GM19467 (cell line): ENCODE measurements at regions not wholly inside any gene's neighbourhood (a gene's known extent, or its start where the extent isn't known, plus 50 kb on each side); places are given as distances from the start of the nearest gene placed in this dataset.

Experiments
- ATAC-seq: cut with Tn5 transposase; IDR thresholded peaks from one replicate; pipeline ENCODE4 v1.9.1; 2021; ENCODE audit warnings: mild to moderate bottlenecking, moderate library complexity; ENCODE audit not compliant: unreplicated experiment

DNA sequence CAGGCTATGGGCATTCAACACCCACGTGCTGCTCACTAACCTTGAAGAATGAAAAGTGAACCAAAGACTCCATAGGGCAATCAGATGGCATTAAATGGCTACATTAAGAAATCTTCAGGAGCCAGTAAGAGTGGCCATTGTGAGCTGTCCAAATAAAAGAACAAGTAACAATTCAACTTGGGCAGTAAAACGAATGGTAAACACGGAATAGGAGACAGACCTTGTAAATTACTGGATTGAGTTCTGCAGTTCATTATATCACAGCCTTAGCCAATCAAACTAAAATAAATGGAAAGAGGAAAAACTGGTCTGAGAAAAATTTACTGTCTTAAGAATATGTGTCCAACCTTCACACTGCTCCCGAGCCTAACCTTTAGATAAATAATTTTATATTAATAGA is 306.5 kb upstream of the ZNF521 start:
- no peak for ATAC-seq

DNA sequence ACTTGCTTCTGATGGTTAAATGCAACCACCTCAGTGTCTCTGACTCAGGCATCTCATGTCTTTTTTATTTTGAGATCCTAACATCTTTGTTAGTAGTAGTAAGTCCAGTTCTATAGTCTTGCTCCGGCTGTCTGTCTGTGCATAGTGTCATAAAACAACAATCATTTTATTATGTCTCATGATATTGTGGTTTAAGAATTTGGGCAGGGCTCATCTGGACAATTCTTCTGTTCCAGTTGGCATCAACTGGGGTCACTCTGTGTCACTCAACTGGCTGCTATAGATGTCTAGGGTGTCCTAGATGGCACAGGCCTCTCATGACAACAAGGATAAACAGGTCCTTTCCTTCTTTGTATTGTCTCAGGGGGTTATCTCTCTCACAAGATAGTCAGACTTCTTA is 299.6 kb upstream of the ZNF521 start:
- ATAC-seq = no peak

GRCh38 chr18:25650201-25650941 is 298.4 kb upstream of the ZNF521 start:
- ATAC-seq = no peak

GRCh38 chr18:25648716-25649260 is 296.8 kb upstream of the ZNF521 start:
- ATAC-seq = no peak

GRCh38 chr18:25647404-25647803 is 295.4 kb upstream of the ZNF521 start:
- ATAC-seq = no peak

- ATAC-seq = no peak
Measured at GRCh38 chr18:25646971-25647370, 295.0 kb upstream of the ZNF521 start.

DNA sequence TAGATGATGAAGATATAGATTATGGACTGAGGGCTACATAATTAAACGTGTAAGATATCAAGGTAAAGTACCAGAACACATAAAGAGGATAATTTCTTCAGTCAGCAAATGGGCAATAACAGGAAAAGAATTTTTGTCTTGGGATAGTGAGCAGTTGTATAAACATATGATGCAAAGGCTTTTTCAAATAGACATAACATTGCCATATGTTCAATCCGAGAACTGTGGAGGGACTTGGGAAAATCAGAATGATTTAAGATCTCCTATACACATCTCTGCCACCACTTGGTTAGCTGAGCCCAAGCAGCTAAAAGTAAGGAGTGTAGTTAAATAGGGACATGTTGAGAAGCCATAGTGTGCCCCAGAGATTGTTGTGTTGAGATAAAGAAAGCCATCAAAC is 287.6 kb upstream of the ZNF521 start:
- no peak for ATAC-seq

GRCh38 chr18:25633563-25633962 is 281.6 kb upstream of the ZNF521 start:
- ATAC-seq = no peak

- ATAC-seq = no peak
Measured at GRCh38 chr18:25630682-25631081, 278.7 kb upstream of the ZNF521 start.

DNA sequence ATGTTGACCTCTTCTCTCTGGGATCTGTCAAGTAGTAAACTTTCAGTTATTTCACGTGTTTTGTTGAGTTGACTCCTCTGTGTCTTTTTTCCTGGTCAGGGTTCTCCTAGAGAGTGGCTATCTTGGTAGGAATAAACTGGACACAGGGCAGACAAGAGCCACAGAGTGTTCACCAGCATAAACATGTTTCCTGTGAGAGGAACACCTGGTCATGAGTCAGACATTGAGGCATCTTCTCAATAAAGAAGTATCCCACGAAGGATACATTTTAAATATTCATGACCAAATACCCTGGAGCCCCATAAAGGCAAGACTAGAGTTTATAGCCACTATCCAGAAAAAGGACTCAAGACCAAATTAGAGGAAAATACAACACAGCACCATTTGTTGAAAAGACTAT is 269.7 kb upstream of the ZNF521 start:
- no peak for ATAC-seq

GRCh38 chr18:25621144-25621543 is 269.2 kb upstream of the ZNF521 start:
- ATAC-seq = no peak

- ATAC-seq = no peak
Measured at GRCh38 chr18:25614168-25614567, 262.2 kb upstream of the ZNF521 start.

DNA sequence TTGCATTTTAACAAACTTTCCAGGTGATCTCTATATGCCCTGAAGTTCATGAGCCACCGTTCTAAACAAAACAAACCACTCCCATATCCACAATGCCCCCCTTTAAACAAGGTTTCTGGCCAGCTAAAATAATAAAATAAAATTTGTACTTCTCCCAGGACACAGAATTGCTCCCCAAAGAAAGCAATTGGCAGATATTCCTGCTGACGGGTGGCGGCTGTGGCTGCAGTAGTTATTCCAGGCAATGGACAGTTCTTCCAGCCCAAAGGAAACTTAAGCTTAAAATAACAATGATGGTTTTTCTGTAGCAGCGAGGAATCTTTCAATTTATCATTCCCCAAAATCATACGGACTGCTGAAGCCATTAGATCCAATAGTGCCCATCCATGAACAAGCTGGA is 260.5 kb upstream of the ZNF521 start:
- no peak for ATAC-seq

GRCh38 chr18:25608091-25608490 is 256.1 kb upstream of the ZNF521 start:
- no peak for ATAC-seq

- no peak for ATAC-seq
Measured at GRCh38 chr18:25604894-25605597, 253.1 kb upstream of the ZNF521 start.

- no peak for ATAC-seq
Measured at GRCh38 chr18:25604196-25604893, 252.4 kb upstream of the ZNF521 start.

DNA sequence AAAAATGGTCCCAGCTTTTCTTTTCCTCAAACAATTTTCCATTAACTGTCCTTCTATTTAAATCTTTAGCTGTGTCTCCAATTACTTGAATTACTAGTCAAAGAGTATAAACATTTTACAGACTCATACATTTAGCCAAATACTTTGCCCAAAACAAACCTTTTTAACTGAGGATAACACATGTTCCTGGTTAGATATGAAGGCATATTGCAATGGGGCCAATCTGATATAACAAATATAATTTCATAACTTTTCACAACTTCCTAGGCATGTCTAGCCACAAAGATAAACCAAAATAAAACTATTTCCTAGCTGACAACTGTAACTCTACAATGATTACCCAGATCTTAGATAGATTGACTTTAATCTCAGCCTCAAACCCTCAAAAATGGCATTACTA is 247.5 kb upstream of the ZNF521 start:
- no peak for ATAC-seq

DNA sequence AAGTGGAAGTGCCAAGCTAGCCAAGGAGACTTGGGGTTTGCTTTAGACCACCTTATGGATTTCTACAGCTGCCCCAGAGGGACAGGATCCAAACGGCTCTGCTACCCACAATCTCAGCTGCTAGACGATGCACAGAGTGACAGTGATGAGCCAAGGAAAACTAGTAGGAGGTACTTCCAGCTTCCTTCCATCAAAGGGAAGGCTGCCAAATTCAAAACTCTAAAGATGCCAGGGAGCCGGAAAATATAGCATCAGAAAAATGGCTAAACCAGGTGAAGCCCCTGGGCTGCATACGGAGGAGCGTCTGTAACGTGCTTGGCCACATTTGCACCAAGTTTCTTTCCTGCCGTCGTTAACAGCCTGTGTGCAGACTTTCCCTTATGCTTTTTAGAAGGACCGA is 245.5 kb upstream of the ZNF521 start:
- ATAC-seq = no peak

DNA sequence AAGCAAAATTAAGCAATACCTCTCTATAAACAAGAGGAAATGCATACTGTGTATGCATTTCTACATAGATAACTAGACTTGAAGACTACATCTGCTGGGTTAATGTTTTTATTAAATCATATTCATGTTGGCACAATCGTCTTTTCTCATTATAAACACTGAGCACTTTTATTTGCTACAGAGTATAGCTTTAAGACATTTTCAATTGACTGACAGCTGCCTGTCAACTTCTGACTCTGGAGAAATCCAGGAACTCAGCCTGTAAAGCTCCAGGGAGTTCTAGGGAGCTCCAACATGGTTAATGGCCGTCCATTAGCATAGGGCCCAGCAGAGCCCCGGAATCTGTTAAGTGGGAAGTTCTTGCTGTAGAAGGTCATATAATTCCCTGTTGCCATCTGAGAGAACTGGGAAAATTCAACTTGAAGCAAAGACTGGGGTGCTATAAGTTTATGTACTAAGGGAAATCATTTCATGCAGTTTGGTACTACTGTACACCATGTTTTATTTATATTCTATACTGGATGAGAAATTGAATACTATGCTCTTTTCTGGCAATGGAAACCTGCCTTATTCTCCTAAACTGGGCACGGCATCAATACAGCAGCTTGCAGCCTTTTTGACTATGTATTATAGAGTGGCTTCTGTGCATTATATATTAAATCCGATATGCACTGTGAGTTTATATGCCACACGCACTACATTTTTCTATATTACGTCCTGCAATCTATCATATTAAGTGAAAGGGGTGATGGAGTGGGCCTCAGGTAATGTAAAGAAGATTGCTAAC is 243.5 kb upstream of the ZNF521 start:
- ATAC-seq = no peak

- ATAC-seq = no peak
Measured at GRCh38 chr18:25594351-25594750, 242.4 kb upstream of the ZNF521 start.

- no peak for ATAC-seq
Measured at GRCh38 chr18:25592804-25593360, 240.9 kb upstream of the ZNF521 start.
